ENCODE measurements at regions not wholly inside any gene's neighbourhood (a gene's known extent, or its start where the extent isn't known, plus 50 kb on each side); places are given as distances from the start of the nearest gene placed in this dataset.

GRCh38 chr3:151935446-151935845 is 62.0 kb downstream of the SUCNR1 start:
- DNase-seq (ENCODE audit: low read depth), result no peak

GRCh38 chr3:151940481-151940880 is 67.0 kb downstream of the SUCNR1 start:
- no peak for DNase-seq (ENCODE audit: low read depth)

- DNase-seq (ENCODE audit: low read depth), result no peak
These were observed 70.1 kb downstream of the SUCNR1 start for GRCh38 chr3:151943539-151943938.

GRCh38 chr3:151944356-151944755 is 70.9 kb downstream of the SUCNR1 start:
- no peak for DNase-seq (ENCODE audit: low read depth)

- no peak for DNase-seq (ENCODE audit: low read depth)
These were observed 73.2 kb downstream of the SUCNR1 start for GRCh38 chr3:151946606-151947005.

GRCh38 chr3:151949706-151950105 is 76.3 kb downstream of the SUCNR1 start:
- no peak for DNase-seq (ENCODE audit: low read depth)

GRCh38 chr3:151955356-151955755 is 81.9 kb downstream of the SUCNR1 start:
- no peak for DNase-seq (ENCODE audit: low read depth)

DNA sequence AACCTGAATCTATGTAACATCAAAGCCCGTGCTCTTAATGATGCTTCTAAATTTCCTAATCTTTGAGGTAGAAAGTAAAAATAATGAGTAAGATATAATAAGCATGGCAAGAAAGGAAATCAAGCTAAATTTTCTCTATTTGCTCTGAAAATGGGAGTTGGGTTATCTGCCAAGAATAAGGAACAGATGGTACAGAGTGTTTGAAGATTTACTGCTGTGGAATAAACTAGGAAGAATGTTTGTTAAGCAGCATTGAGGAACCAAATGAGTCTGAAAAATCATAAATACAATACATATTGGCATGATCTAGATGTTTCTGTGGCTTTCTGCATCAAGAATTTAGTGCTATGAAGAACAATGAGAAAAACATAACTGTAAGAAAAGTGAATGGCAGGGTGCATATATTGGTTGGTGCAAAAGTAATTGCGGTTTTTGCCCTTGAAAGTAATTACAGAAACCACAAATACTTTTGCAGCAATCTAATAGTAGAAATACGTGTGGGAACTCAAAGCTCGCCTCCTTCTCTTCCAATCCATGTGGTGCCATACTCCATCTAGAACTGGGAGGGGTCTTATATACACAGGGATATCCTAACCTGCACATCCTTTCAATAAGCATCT is 87.6 kb downstream of the SUCNR1 start:
- DNase-seq (ENCODE audit: low read depth), result peak; percentile 37

- DNase-seq (ENCODE audit: low read depth), result peak; percentile 24
These were observed 88.9 kb downstream of the SUCNR1 start for GRCh38 chr3:151962352-151962751.

GRCh38 chr3:151962912-151963311 is 89.5 kb downstream of the SUCNR1 start:
- no peak for DNase-seq (ENCODE audit: low read depth)

- peak; percentile 21 for DNase-seq (ENCODE audit: low read depth)
These were observed 91.3 kb downstream of the SUCNR1 start for GRCh38 chr3:151964743-151965142.

DNA sequence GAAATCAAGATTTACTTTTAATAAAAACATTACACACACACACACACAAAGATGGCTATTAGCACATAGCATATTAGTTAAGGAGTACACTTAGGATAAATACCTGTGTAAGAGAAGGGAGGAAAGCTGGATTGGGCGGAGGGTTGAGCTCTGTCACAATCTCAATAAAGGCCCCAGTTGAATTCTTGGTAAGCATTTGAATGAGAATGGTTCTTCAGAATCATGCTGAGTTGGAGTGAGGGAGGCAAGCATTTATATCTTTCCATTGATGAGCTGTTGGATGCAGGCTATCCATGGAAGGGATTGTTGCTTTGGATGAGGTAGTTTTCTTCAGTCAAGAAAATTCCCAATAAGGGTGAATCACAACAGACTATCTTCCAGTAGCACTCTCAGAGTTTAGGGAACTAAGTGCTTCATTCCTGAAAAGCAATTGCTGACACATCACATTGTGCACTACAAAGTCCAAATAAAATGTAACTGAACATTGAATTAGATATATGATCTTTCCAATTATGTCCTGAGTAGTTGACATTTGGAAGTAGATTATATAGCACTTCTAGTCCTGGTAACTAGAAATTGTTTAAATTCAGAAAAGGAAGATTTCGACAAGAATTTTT is 95.7 kb downstream of the SUCNR1 start:
- DNase-seq (ENCODE audit: low read depth), result no peak

DNA sequence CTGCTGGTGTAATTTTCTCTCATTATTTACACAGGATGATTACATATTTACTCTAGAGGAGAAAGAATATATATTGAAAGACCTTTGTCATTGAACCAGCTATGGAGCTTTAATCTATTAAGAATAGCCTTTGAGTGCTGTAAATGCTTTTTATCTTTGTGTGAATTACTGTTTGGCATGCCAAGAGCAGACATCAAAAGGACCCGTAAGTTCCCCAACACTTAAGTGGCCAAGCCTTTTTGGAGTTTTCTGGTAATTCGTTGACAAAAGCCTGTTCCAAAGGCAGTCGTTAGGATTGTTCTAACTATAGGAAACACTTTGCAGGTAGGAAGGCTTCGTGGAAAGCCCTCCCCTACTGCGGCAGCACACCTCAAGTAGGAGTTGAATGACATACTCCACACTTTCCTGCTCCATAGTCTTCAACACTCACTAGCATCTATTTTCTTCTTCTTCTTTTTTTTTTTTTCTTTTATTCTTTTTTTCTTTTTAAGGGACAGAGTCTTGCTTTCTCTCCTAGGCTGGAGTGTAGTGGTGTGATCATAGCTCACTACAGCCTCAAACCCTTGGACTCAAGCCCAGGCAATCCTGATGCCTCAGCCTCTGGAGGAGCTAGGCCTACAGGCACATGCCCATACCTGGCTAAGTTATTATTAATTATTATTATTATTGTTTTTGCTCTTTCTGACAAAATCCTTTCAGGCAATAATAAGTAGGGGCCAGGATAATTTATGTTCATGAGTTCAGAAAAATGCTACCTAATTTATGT is 98.6 kb downstream of the SUCNR1 start:
- no peak for DNase-seq (ENCODE audit: low read depth)

- peak; percentile 36 for DNase-seq (ENCODE audit: low read depth)
These were observed 100.6 kb downstream of the SUCNR1 start for GRCh38 chr3:151974067-151974466.

GRCh38 chr3:151976211-151977050 is 103.0 kb downstream of the SUCNR1 start:
- DNase-seq (ENCODE audit: low read depth), result peak; percentile 88

DNA sequence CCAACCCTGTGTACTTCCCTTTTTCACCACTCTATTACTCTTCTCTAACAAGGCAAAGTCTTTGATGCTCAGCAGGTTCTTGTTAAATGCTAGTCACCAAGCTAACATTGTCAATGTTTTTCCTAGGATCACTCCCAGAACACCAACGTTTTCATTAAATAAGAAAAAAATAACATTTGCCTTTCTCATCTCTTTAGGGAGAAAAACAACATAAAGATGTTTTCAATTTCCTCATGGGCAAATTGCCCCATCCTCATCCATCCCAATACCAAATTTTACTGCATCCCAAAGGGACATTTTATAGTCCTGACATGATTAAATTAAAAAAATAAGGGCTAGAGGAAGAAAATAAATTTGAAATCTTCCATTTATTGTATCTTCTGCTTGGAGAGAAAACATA is 106.5 kb downstream of the SUCNR1 start:
- DNase-seq (ENCODE audit: low read depth), result no peak

- no peak for DNase-seq (ENCODE audit: low read depth)
These were observed 110.1 kb downstream of the SUCNR1 start for GRCh38 chr3:151983538-151983937.

DNA sequence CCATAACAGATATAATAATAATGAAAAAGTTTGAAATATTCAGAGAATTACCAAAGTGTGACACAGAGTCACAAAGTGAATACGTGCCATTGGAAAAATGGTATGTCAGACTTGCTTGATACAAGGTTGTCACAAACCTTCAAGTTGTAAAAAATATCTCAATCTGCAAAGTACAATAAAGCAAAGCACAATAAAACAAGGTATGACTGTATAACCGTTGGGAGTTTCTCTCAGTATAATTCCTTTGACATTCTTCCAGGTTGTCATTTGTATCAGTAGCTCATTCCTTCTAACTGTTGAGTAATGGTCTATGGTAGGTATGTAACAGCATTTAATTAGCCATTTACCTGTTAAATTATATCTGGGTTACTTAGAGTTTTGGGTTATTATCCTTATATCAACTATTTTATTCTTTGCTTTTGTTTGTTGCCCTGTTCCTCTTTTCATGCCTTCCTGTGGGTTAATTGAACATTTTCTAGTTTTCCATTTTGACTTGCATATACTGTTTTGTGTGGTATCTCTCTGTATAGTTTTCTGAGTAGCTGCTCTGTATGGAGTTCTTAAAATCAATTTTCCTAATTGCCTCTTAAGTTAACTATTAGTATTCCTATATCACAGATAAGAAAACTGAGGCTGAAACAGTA is 112.5 kb downstream of the SUCNR1 start:
- no peak for DNase-seq (ENCODE audit: low read depth)

DNA sequence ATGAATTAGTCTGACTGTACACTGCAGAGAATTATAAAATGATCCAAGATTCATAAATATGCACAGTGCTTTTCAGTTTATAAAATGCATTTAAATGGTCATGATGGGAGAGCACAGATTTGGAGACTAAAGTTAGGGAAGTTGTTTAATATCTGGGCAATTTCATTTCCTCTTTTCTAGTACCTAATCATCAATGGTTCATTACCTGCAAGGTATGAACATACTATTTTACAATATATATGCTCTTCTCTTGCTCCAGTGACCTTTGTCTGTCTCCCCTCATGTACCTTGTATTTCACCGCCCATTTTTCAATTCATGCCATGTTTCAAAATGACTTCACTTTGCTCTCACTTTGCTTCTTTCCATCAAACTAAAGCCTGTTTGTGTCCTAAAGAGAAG is 114.5 kb downstream of the SUCNR1 start:
- no peak for DNase-seq (ENCODE audit: low read depth)

DNA sequence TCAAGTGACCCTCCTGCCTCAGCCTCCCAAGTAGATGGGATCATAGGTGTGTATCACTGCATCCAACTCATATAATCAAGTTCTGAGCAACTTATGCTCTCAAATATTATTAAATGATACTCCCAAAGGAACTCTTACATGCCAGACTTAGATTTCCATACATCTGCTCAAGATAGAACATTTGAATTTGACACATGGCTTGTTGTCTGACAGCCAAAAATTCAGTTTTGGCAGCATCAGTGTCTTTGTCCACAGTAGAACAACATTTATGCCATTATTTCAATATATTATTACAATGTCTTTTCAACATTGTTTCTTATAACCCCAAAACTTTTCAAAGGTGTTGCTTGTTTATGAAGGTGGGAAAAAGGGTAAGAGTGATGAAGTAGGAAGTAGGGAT is 116.2 kb downstream of the SUCNR1 start:
- DNase-seq (ENCODE audit: low read depth), result no peak

DNA sequence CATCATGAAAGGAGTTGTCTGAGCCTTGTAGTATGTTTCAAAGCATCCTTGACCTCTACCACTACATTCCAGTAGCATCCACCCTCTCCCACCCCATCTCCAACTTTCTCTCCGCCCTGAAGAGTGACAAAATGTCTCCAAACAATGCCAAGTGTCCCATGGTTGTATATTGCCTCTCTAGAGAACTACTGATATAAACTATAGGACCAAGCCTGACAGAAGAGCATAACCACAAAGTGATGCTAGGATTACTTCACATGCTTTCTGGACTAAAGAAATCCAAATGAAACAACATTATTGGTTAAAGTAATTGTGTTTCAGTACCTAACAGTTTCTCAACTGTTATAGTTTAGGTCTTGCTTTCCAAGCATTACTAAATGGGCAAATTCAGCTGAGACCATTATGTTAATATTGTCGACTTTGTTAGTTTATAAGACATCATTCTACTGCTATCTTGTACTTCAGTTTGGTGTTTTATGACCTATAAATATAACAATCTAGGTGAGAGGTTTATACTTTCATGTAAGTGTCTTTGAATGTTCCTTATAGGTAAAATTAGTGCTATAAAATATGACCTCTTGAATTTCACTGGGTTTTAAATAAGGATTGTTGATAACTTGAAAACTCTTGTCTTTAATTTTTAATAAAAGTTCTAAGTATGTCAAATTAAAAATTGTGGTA is 117.4 kb downstream of the SUCNR1 start:
- DNase-seq (ENCODE audit: low read depth), result no peak

Measured in myocyte (in vitro differentiated cells).